SK-N-SH treated with all-trans-retinoic acid at 6 μM for 48 hours (cell line): ENCODE measurements at regions not wholly inside any gene's neighbourhood (a gene's known extent, or its start where the extent isn't known, plus 50 kb on each side); places are given as distances from the start of the nearest gene placed in this dataset.
"Not testable (repeated sequence)": the region's sequence is repeated elsewhere in the genome, so short reads cannot be mapped to it uniquely, and the experiment has no call there.

Experiments
- ATAC-seq: fragments of 200-7000 bp; cut with Tn5 transposase; 3 replicates; pipeline ENCODE4 v1.9.1; 2020; ENCODE audit warnings: mild to moderate bottlenecking, moderate library complexity
- ARNTL ChIP-seq: fragments of 450-650 bp; formaldehyde crosslinking; IDR thresholded peaks from 2 replicates; pipeline ENCODE4 v1.5.0; 2020; ENCODE audit warnings: low read depth, mild to moderate bottlenecking, moderate library complexity, borderline replicate concordance
- BACH2 ChIP-seq: fragments of 250-450 bp; sonication (Bioruptor Pico); IDR thresholded peaks from 2 replicates; pipeline ENCODE4 v1.9.0; 2021; ENCODE audit warnings: mild to moderate bottlenecking, borderline replicate concordance
- CSDC2 ChIP-seq: fragments of 250-450 bp; sonication (Bioruptor Pico); IDR thresholded peaks from 2 replicates; pipeline ENCODE4 v1.5.0; 2020; ENCODE audit warnings: mild to moderate bottlenecking, moderate library complexity
- ESRRG ChIP-seq: fragments of 250-450 bp; sonication (Bioruptor Pico); IDR thresholded peaks from 2 replicates; pipeline ENCODE4 v1.6.1; 2021; ENCODE audit warnings: mild to moderate bottlenecking
- GLIS3 ChIP-seq: fragments of 250-450 bp; sonication (Bioruptor Pico); IDR thresholded peaks from 2 replicates; pipeline ENCODE4 v1.5.0; 2020; ENCODE audit warnings: mild to moderate bottlenecking, moderate library complexity
- ISL1 ChIP-seq: fragments of 250-450 bp; sonication (Bioruptor Pico); IDR thresholded peaks from 2 replicates; pipeline ENCODE4 v2.1.2; 2022; ENCODE audit warnings: mild to moderate bottlenecking, moderate library complexity
- OSR1 ChIP-seq: fragments of 250-450 bp; sonication (Bioruptor Pico); IDR thresholded peaks from 2 replicates; pipeline ENCODE4 v1.8.0; 2022; ENCODE audit warnings: moderate library complexity, mild to moderate bottlenecking, inconsistent platforms
- PPARA ChIP-seq: fragments of 250-450 bp; sonication (Bioruptor Pico); IDR thresholded peaks from 2 replicates; pipeline ENCODE4 v1.5.0; 2020; ENCODE audit warnings: mild to moderate bottlenecking, borderline replicate concordance
- SNAI2 ChIP-seq: fragments of 250-450 bp; sonication (Bioruptor Pico); IDR thresholded peaks from 2 replicates; pipeline ENCODE4 v1.5.0; 2020; ENCODE audit warnings: mild to moderate bottlenecking, moderate library complexity
- TCF4 ChIP-seq: fragments of 250-450 bp; sonication (Bioruptor Pico); IDR thresholded peaks from 2 replicates; pipeline ENCODE4 v1.8.0; 2021; ENCODE audit warnings: mild to moderate bottlenecking, moderate library complexity, borderline replicate concordance
- TOX ChIP-seq: fragments of 250-450 bp; sonication (Bioruptor Pico); IDR thresholded peaks from 2 replicates; pipeline ENCODE4 v1.8.0; 2021; ENCODE audit warnings: mild to moderate bottlenecking, moderate library complexity, borderline replicate concordance
- ZC3H10 ChIP-seq: fragments of 250-450 bp; sonication (Bioruptor Pico); IDR thresholded peaks from 2 replicates; pipeline ENCODE4 v1.5.1; 2021; ENCODE audit warnings: mild to moderate bottlenecking, moderate library complexity
- ZFP3 ChIP-seq: fragments of 250-450 bp; sonication (Bioruptor Pico); IDR thresholded peaks from 2 replicates; pipeline ENCODE4 v1.5.0; 2020; ENCODE audit warnings: mild to moderate bottlenecking, moderate library complexity
- ZFP30 ChIP-seq: fragments of 450-650 bp; formaldehyde crosslinking; IDR thresholded peaks from 2 replicates; pipeline ENCODE4 v1.5.0; 2022; ENCODE audit warnings: mild to moderate bottlenecking, moderate library complexity
- ZNF565 ChIP-seq: fragments of 450-650 bp; formaldehyde crosslinking; conservative IDR thresholded peaks from 2 replicates; pipeline ENCODE4 v1.5.0; 2020; ENCODE audit warnings: low read depth, mild to moderate bottlenecking, moderate library complexity
- ZNF70 ChIP-seq: fragments of 450-650 bp; formaldehyde crosslinking; IDR thresholded peaks from 2 replicates; pipeline ENCODE4 v1.5.0; 2020; ENCODE audit warnings: mild to moderate bottlenecking, moderate library complexity
- ZNF8 ChIP-seq: fragments of 450-650 bp; formaldehyde crosslinking; IDR thresholded peaks from 2 replicates; pipeline ENCODE4 v1.5.0; 2020; ENCODE audit warnings: mild to moderate bottlenecking, moderate library complexity
- TF ChIP-seq, protein P1 (sequence below): fragments of 250-450 bp; sonication (Bioruptor Pico); IDR thresholded peaks from 2 replicates; pipeline ENCODE4 v1.8.0; 2021; ENCODE audit warnings: low read depth, mild to moderate bottlenecking, moderate library complexity, borderline replicate concordance
- TF ChIP-seq, protein P2 (sequence below): fragments of 250-450 bp; sonication (Bioruptor Pico); IDR thresholded peaks from 2 replicates; pipeline ENCODE4 v1.8.0; 2020; ENCODE audit warnings: mild to moderate bottlenecking, moderate library complexity, borderline replicate concordance
- TF ChIP-seq, protein P3 (sequence below): fragments of 250-450 bp; sonication (Bioruptor Pico); IDR thresholded peaks from 2 replicates; pipeline ENCODE4 v1.5.0; 2020; ENCODE audit warnings: mild to moderate bottlenecking, moderate library complexity
- TF ChIP-seq, protein P4 (sequence below): fragments of 250-450 bp; sonication (Bioruptor Pico); IDR thresholded peaks from 2 replicates; pipeline ENCODE4 v1.5.1; 2021; ENCODE audit warnings: mild to moderate bottlenecking, moderate library complexity

DNA sequence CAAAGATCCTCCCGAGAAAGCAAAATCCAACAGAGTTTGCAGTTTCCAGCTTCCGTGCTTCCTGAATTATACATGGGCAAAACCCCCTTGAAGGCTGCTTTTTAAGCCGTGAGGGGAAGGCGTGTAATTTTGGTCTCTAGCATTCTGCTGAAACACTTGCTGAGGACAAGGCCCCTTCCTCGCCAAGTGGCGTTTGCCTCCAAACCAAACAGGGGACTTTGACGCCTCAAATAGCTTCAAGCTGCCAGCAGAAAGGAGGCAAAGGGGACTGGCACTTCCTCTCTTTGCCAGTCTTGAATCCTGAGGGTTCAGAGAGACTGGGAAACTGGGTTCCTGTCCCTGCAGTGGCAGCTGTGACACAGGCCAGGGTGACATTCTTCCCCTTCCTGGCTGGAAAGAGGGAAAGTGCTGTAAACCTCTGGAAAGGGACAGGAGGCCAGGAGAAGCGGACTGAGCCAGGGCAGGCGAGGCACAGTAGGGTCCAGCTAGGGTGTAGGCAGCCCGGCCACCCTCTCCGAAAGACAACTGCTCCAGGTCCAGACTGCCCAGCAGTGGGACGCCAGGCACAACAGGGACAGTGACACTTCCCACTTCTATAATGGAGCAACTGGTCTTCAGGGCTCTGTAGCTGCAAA is 96.2 kb upstream of the MED13L start:
- TF ChIP-seq ZNF70 (CRISPR knock-in tag) (no peak), BACH2 (CRISPR knock-in tag) (no peak), ZC3H10 (CRISPR knock-in tag) (no peak), TOX (CRISPR knock-in tag) (no peak), GLIS3 (CRISPR knock-in tag) (no peak), ZFP3 (CRISPR knock-in tag) (no peak)
- ATAC-seq: no peak

DNA sequence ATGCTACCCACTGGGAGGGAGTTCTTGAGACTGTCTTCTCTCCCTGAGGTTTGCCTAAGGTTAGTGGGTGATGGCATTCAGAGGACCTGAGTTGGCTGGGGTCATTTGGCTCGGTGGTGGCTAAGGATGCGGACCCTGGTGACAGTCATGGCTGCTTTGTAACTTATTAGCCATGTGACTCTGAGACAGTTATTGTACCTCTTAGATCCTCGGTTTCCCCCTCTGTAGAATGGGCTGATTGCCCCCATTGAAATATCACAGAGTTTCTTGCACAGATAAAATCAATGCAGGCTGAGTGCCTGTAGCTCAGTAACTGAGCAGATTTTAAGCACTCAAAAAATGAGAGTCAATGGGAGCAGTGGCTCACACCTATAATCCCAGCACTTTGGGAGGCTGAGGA is 96.7 kb upstream of the MED13L start:
- TF ChIP-seq ESRRG: no peak
- TF ChIP-seq CSDC2 (CRISPR knock-in tag): no peak
- TF ChIP-seq, protein P1, sequence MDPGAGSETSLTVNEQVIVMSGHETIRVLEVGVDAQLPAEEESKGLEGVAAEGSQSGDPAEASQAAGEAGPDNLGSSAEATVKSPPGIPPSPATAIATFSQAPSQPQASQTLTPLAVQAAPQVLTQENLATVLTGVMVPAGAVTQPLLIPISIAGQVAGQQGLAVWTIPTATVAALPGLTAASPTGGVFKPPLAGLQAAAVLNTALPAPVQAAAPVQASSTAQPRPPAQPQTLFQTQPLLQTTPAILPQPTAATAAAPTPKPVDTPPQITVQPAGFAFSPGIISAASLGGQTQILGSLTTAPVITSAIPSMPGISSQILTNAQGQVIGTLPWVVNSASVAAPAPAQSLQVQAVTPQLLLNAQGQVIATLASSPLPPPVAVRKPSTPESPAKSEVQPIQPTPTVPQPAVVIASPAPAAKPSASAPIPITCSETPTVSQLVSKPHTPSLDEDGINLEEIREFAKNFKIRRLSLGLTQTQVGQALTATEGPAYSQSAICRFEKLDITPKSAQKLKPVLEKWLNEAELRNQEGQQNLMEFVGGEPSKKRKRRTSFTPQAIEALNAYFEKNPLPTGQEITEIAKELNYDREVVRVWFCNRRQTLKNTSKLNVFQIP (CRISPR knock-in tag): no peak
- TF ChIP-seq OSR1 (CRISPR knock-in tag): no peak
- TF ChIP-seq GLIS3 (CRISPR knock-in tag): no peak
- TF ChIP-seq ZNF70 (CRISPR knock-in tag): no peak
- TF ChIP-seq, protein P2, sequence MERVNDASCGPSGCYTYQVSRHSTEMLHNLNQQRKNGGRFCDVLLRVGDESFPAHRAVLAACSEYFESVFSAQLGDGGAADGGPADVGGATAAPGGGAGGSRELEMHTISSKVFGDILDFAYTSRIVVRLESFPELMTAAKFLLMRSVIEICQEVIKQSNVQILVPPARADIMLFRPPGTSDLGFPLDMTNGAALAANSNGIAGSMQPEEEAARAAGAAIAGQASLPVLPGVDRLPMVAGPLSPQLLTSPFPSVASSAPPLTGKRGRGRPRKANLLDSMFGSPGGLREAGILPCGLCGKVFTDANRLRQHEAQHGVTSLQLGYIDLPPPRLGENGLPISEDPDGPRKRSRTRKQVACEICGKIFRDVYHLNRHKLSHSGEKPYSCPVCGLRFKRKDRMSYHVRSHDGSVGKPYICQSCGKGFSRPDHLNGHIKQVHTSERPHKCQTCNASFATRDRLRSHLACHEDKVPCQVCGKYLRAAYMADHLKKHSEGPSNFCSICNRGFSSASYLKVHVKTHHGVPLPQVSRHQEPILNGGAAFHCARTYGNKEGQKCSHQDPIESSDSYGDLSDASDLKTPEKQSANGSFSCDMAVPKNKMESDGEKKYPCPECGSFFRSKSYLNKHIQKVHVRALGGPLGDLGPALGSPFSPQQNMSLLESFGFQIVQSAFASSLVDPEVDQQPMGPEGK: no peak
- ATAC-seq: no peak

DNA sequence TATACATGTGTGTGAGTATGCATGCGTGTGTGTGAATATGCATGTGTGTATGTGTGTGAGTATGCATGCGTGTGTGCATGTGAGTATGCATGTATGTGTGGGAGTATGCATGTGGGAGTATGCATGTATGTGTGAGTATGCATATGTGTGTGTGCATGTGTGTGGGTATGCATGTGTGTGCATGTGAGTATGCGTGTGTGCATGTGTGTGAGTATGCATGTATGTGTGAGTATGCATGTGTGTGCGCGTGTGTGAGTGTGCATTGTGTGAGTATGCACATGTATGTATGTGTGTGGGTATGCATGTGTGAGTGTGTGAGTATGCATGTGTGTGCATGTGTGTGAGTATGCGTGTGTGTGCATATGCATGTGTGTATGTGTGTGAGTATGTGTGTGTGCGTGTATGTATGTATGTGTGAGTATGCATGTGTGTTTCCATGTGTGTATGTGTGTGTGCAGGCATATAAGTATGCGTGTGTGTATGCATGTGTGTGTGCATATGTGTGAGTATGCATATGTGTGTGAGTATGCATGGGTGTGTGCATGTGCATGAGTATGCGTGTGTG is 97.9 kb upstream of the MED13L start:
- TF ChIP-seq ZFP3 (CRISPR knock-in tag): no peak
- TF ChIP-seq, all 23 proteins: peak for 0
- ATAC-seq: no peak

DNA sequence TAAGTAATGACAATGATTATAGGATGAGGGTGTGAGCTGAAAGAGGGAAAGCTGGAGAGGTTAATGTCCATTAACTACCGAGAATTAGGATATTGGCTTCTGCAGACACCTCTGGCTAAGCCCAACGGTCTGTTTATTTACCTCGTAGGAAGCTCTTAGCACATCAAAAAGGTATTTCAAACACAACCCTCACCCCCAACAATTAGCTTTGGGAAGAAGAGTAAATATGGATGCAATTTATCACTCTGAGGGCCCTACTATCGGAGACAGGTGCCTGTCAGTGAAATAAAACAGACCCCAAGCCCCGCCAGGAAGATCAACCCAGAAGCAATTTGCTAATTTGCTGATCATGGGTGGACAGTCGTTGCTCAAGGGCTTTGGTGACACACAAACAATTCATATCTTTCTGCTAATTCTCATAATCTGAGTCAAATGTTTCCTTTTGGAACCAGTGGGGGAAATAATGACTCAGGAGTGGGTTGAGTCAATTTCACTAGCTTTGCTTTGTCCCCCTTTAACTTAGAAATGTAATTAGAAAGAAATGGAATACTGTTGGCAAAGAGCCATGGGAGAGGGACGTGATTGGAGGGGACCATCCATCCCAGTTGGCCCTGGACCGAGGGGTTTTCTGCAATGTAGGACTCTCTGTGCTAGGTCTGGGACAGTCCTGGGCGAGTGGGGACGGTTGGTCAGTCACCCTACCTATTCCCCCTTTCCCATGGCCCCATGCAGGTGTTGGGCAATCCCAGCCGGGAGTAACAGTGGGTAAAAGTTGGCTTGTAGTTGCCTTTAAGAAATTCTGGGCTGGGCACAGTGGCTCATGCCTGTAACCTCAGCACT is 99.1 kb upstream of the MED13L start:
- TF ChIP-seq, protein P3, sequence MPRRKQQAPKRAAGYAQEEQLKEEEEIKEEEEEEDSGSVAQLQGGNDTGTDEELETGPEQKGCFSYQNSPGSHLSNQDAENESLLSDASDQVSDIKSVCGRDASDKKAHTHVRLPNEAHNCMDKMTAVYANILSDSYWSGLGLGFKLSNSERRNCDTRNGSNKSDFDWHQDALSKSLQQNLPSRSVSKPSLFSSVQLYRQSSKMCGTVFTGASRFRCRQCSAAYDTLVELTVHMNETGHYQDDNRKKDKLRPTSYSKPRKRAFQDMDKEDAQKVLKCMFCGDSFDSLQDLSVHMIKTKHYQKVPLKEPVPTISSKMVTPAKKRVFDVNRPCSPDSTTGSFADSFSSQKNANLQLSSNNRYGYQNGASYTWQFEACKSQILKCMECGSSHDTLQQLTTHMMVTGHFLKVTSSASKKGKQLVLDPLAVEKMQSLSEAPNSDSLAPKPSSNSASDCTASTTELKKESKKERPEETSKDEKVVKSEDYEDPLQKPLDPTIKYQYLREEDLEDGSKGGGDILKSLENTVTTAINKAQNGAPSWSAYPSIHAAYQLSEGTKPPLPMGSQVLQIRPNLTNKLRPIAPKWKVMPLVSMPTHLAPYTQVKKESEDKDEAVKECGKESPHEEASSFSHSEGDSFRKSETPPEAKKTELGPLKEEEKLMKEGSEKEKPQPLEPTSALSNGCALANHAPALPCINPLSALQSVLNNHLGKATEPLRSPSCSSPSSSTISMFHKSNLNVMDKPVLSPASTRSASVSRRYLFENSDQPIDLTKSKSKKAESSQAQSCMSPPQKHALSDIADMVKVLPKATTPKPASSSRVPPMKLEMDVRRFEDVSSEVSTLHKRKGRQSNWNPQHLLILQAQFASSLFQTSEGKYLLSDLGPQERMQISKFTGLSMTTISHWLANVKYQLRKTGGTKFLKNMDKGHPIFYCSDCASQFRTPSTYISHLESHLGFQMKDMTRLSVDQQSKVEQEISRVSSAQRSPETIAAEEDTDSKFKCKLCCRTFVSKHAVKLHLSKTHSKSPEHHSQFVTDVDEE (CRISPR knock-in tag): 0 out of 2 replicates have a peak, but pooled peaks have one; percentile 29
- TF ChIP-seq OSR1 (CRISPR knock-in tag) (no peak), CSDC2 (CRISPR knock-in tag) (peak; percentile 39; the same call in 1 of the 2 replicates), PPARA (CRISPR knock-in tag) (no peak), ISL1 (peak; percentile 71), TCF4 (peak; percentile 55; the same call in 1 of the 2 replicates), ZNF565 (no peak)
- ATAC-seq: peak; percentile 55

DNA sequence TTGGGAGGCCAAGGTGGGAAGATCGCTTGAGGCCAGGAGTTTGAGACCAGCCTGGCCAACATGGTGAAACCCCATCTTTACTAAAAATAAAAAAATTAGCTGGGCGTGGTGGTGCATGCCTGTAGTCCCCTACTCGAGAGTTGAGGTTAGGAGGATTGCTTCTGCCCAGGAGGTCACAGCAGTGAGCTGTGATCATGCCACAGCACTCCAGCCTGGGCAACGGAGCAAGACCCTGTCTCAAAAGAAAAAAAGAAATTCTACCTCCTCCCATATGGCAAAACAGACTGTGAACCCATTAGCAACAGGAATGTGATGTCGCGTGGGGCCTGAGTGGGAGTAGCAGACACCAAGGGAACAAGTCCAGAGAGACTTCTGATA is 99.7 kb upstream of the MED13L start:
- not testable (repeated sequence) for ATAC-seq

DNA sequence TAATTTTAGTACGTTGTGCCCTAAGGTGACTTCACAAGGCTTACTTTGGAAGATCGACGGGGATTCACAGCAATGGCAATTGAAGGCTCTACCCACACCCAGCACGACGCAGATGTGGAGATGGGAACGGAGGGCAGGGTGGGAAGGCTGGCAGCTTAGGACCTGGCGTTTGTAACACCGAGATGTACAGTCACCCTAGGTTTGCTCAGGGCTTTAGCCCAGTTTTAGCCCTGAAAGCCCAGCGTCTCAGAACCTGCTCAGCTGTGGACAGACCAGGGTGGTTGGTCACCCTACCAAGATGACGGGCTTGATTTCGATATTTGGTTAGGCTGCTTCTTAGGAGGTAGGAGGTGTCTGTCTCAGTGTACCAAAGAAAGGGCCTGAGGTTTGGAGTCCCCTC is 100.5 kb upstream of the MED13L start:
- TF ChIP-seq SNAI2: no peak
- no peak for TF ChIP-seq ESRRG
- TF ChIP-seq, protein P4, sequence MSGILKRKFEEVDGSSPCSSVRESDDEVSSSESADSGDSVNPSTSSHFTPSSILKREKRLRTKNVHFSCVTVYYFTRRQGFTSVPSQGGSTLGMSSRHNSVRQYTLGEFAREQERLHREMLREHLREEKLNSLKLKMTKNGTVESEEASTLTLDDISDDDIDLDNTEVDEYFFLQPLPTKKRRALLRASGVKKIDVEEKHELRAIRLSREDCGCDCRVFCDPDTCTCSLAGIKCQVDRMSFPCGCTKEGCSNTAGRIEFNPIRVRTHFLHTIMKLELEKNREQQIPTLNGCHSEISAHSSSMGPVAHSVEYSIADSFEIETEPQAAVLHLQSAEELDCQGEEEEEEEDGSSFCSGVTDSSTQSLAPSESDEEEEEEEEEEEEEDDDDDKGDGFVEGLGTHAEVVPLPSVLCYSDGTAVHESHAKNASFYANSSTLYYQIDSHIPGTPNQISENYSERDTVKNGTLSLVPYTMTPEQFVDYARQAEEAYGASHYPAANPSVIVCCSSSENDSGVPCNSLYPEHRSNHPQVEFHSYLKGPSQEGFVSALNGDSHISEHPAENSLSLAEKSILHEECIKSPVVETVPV (CRISPR knock-in tag): no peak
- no peak for TF ChIP-seq PPARA (CRISPR knock-in tag)
- no peak for TF ChIP-seq ZNF565
- no peak for TF ChIP-seq ARNTL (CRISPR knock-in tag)
- TF ChIP-seq, protein P3 (CRISPR knock-in tag): no peak
- no peak for TF ChIP-seq OSR1 (CRISPR knock-in tag)
- TF ChIP-seq ZNF8 (CRISPR knock-in tag): no peak
- TF ChIP-seq GLIS3 (CRISPR knock-in tag): no peak
- no peak for TF ChIP-seq ZFP30 (CRISPR knock-in tag)
- no peak for TF ChIP-seq ZFP3 (CRISPR knock-in tag)
- no peak for ATAC-seq
